Stimulated activated CD4-positive, alpha-beta T cell treated with anti-CD3 and anti-CD28 coated beads, TNF-alpha, amount 100 ng/mL, for 4 hours (primary cell): ENCODE measurements at regions not wholly inside any gene's neighbourhood (a gene's known extent, or its start where the extent isn't known, plus 50 kb on each side); places are given as distances from the start of the nearest gene placed in this dataset.

Experiments
- DNase-seq, 3 experiments: peaks; one replicate each; pipeline ENCODE4 v3.0.0-alpha.2; 2020; ENCODE audit warnings: low read depth in 3 of 3

- DNase-seq: no peak
Measured at GRCh38 chr2:22481486-22482259, 903.3 kb upstream of the KLHL29 start.

- no peak for DNase-seq
Measured at GRCh38 chr2:22483036-22483435, 901.9 kb upstream of the KLHL29 start.

GRCh38 chr2:22485486-22485885, 899.5 kb upstream of the KLHL29 start:
- no peak for DNase-seq

GRCh38 chr2:22486343-22486742, 898.6 kb upstream of the KLHL29 start:
- no peak for DNase-seq

GRCh38 chr2:22487036-22487435, 897.9 kb upstream of the KLHL29 start:
- DNase-seq: no peak

- DNase-seq: no peak
Measured at GRCh38 chr2:22487541-22487940, 897.4 kb upstream of the KLHL29 start.

GRCh38 chr2:22491442-22491841, 893.5 kb upstream of the KLHL29 start:
- DNase-seq: no peak

- no peak for DNase-seq
Measured at GRCh38 chr2:22494156-22494555, 890.8 kb upstream of the KLHL29 start.

- no peak for DNase-seq
Measured at GRCh38 chr2:22497064-22497463, 887.9 kb upstream of the KLHL29 start.

- no peak for DNase-seq
Measured at GRCh38 chr2:22497789-22498188, 887.2 kb upstream of the KLHL29 start.

- no peak for DNase-seq
Measured at GRCh38 chr2:22499082-22499839, 885.7 kb upstream of the KLHL29 start.

GRCh38 chr2:22500555-22500935, 884.4 kb upstream of the KLHL29 start:
- no peak for DNase-seq

- no peak for DNase-seq
Measured at GRCh38 chr2:22501851-22502250, 883.1 kb upstream of the KLHL29 start.

- no peak for DNase-seq
Measured at GRCh38 chr2:22513563-22513962, 871.4 kb upstream of the KLHL29 start.

GRCh38 chr2:22517141-22517540, 867.8 kb upstream of the KLHL29 start:
- DNase-seq: no peak

- no peak for DNase-seq
Measured at GRCh38 chr2:22518641-22519040, 866.3 kb upstream of the KLHL29 start.

- DNase-seq: no peak
Measured at GRCh38 chr2:22520369-22521288, 864.4 kb upstream of the KLHL29 start.

- DNase-seq: no peak
Measured at GRCh38 chr2:22521620-22522019, 863.4 kb upstream of the KLHL29 start.

- DNase-seq: no peak
Measured at GRCh38 chr2:22525681-22526080, 859.3 kb upstream of the KLHL29 start.

GRCh38 chr2:22530131-22530530, 854.8 kb upstream of the KLHL29 start:
- DNase-seq: no peak

GRCh38 chr2:22536133-22536532, 848.8 kb upstream of the KLHL29 start:
- DNase-seq: no peak

- no peak for DNase-seq
Measured at GRCh38 chr2:22554453-22554852, 830.5 kb upstream of the KLHL29 start.
